Loucy (cell line): ENCODE measurements at regions not wholly inside any gene's neighbourhood (a gene's known extent, or its start where the extent isn't known, plus 50 kb on each side); places are given as distances from the start of the nearest gene placed in this dataset.
"Not testable (repeated sequence)": the region's sequence is repeated elsewhere in the genome, so short reads cannot be mapped to it uniquely, and the experiment has no call there.

Experiments
- H2AFZ ChIP-seq: fragments of 200-600 bp; sonication (generic); 2 replicates; pipeline ENCODE4 v1.6.0; 2016; ENCODE audit warnings: antibody characterized with exemption, mild to moderate bottlenecking, low read length, moderate library complexity
- H3F3A ChIP-seq: fragments of 200-600 bp; 2 replicates; pipeline ENCODE4 v1.6.0; 2016; ENCODE audit warnings: antibody characterized with exemption, low read depth, mild to moderate bottlenecking
- H3K27me3 ChIP-seq: fragments of 200-600 bp; sonication (generic); 2 replicates; pipeline ENCODE4 v1.6.1; 2014; ENCODE audit warnings: low read length, mild to moderate bottlenecking; ENCODE audit not compliant: insufficient read depth, poor library complexity, severe bottlenecking
- H3K36me3 ChIP-seq: fragments of 200-600 bp; sonication (generic); 2 replicates; pipeline ENCODE4 v1.6.1; 2016; ENCODE audit warnings: low read length; ENCODE audit not compliant: insufficient read depth
- H3K4me1 ChIP-seq: fragments of 200-600 bp; sonication (generic); 2 replicates; pipeline ENCODE4 v1.5.1; 2014; ENCODE audit warnings: low read length, mild to moderate bottlenecking; ENCODE audit not compliant: insufficient read depth, poor library complexity, severe bottlenecking
- H3K4me2 ChIP-seq: fragments of 200-600 bp; sonication (generic); 2 replicates; pipeline ENCODE4 v1.6.0; 2014; ENCODE audit warnings: antibody characterized with exemption, low read length, low read depth, mild to moderate bottlenecking; ENCODE audit not compliant: poor library complexity, severe bottlenecking
- H3K4me3 ChIP-seq: fragments of 200-600 bp; sonication (generic); 2 replicates; pipeline ENCODE4 v1.5.1; 2014; ENCODE audit warnings: low read length, mild to moderate bottlenecking, mixed read lengths; ENCODE audit not compliant: poor library complexity, severe bottlenecking
- H3K79me2 ChIP-seq: fragments of 200-600 bp; sonication (generic); 2 replicates; pipeline ENCODE4 v1.6.1; 2014; ENCODE audit warnings: low read length; ENCODE audit not compliant: insufficient read depth
- H3K9ac ChIP-seq: fragments of 200-600 bp; sonication (generic); 2 replicates; pipeline ENCODE4 v1.6.0; 2014; ENCODE audit warnings: mild to moderate bottlenecking, low read depth, low read length, moderate library complexity; ENCODE audit not compliant: poor library complexity, severe bottlenecking
- H3K9me2 ChIP-seq: fragments of 200-600 bp; sonication (generic); replicated peaks from 2 replicates; pipeline ENCODE4 v1.6.1; 2016; ENCODE audit warnings: low read depth, low read length, mixed read lengths
- H3K9me3 ChIP-seq: fragments of 200-600 bp; sonication (generic); 2 replicates; pipeline ENCODE4 v1.6.1; 2014; ENCODE audit warnings: mild to moderate bottlenecking, antibody characterized with exemption, low read length, low read depth; ENCODE audit not compliant: insufficient read depth
- H4K20me1 ChIP-seq: fragments of 200-600 bp; sonication (generic); 2 replicates; pipeline ENCODE4 v1.6.0; 2014; ENCODE audit warnings: antibody characterized with exemption, low read length, mild to moderate bottlenecking; ENCODE audit not compliant: insufficient read depth, poor library complexity, severe bottlenecking
- EZH2phosphoT487 ChIP-seq: fragments of 200-600 bp; IDR thresholded peaks from 2 replicates; pipeline ENCODE4 v1.6.1; 2018; ENCODE audit warnings: antibody characterized with exemption, mild to moderate bottlenecking, moderate library complexity, borderline replicate concordance
- TF ChIP-seq, protein P1 (sequence below): fragments of 200-600 bp; sonication (generic); conservative IDR thresholded peaks from 2 replicates; pipeline ENCODE4 v1.5.1; 2014; ENCODE audit warnings: mild to moderate bottlenecking, antibody characterized with exemption, low read length

DNA sequence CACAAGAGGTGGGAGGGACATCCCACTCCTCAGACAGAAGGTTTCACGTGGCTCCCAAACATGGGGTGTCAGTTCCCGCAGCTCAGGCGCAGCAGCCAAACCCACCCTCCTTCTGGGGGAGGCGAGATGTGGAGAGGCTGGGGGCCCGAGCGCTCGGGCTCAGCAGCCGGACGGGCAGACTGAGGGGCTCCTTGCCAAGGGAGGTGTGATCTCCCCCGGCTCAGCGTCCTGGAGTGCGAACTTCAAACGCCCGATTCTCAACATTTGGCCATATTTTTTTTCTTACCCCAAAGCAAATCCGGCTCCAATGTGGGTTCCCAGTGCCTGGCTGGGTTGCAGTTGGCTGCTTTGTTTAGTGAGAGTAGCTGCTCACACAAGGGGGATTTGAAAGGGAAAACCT lies 477.9 kb downstream of the MN1 start:
- Histone ChIP-seq H3K9ac (no peak overlapping the region), H3K4me1 (no peaks in the 10 kb centered on the region), H2AFZ (no peak overlapping the region), H3K9me2 (no peaks in the 10 kb centered on the region), H3K4me2 (no peak overlapping the region), H3K4me3 (no peak overlapping the region), H4K20me1 (no peaks in the 10 kb centered on the region), H3K27me3 (no peaks in the 10 kb centered on the region), H3K79me2 (no peaks in the 10 kb centered on the region), H3F3A (no peaks in the 10 kb centered on the region), H3K36me3 (no peaks in the 10 kb centered on the region), H3K9me3 (no peaks in the 10 kb centered on the region)
- TF ChIP-seq, protein P1, sequence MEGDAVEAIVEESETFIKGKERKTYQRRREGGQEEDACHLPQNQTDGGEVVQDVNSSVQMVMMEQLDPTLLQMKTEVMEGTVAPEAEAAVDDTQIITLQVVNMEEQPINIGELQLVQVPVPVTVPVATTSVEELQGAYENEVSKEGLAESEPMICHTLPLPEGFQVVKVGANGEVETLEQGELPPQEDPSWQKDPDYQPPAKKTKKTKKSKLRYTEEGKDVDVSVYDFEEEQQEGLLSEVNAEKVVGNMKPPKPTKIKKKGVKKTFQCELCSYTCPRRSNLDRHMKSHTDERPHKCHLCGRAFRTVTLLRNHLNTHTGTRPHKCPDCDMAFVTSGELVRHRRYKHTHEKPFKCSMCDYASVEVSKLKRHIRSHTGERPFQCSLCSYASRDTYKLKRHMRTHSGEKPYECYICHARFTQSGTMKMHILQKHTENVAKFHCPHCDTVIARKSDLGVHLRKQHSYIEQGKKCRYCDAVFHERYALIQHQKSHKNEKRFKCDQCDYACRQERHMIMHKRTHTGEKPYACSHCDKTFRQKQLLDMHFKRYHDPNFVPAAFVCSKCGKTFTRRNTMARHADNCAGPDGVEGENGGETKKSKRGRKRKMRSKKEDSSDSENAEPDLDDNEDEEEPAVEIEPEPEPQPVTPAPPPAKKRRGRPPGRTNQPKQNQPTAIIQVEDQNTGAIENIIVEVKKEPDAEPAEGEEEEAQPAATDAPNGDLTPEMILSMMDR, result no peak
- no peak for TF ChIP-seq EZH2phosphoT487

DNA sequence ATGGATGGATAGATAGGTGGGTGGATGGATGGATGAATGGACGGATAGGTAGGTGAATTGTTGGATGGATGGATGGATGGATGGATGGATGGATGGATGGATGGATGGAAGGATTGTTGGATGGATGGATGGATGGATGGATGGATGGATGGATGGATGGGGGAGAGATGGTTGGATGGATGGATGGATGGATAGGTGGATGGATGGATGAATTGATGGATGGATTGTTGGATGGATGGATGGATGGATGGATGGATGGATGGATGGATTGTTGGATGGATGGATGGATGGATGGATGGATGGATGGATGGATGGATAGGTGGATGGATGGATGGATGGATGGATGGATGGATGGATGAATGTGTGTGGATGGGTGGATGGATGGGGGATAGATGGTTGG lies 476.6 kb downstream of the MN1 start:
- H4K20me1 ChIP-seq, H3K79me2 ChIP-seq, H3K9ac ChIP-seq, H3K4me1 ChIP-seq, H3K4me2 ChIP-seq, H3K9me2 ChIP-seq, H3F3A ChIP-seq, H3K36me3 ChIP-seq, H3K4me3 ChIP-seq, H2AFZ ChIP-seq, H3K27me3 ChIP-seq, H3K9me3 ChIP-seq: not testable (repeated sequence)

DNA sequence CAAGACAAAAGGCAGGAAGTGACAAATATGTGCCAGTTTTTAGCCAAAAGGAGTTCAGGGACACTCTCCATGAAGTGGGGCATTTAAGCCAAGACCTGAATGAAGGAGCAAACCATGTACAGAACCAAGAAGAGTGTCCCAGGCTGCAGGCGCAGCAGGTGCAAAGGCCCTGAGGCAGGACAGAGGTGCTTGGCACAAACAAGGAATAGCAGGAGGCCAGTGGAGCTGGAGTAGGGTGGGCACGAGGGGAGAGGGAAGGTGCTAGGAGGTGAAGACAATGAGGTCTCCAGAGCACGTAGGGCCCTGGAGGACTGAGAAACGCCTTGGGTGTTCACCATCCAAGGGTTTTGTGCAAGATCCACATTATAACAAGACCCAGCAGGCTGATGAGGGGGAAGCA lies 474.1 kb downstream of the MN1 start:
- no peak overlapping the region for H3K4me3 ChIP-seq
- no peaks in the 10 kb centered on the region for H3K79me2 ChIP-seq
- TF ChIP-seq, protein P1, result no peak
- TF ChIP-seq EZH2phosphoT487, result no peak
- H3K4me2 ChIP-seq, result no peak overlapping the region
- H3K36me3 ChIP-seq, result no peaks in the 10 kb centered on the region
- H3K9ac ChIP-seq, result no peak overlapping the region
- no peaks in the 10 kb centered on the region for H3K4me1 ChIP-seq
- no peaks in the 10 kb centered on the region for H3F3A ChIP-seq
- no peaks in the 10 kb centered on the region for H4K20me1 ChIP-seq
- no peak overlapping the region for H2AFZ ChIP-seq
- H3K9me3 ChIP-seq, result no peaks in the 10 kb centered on the region
- H3K9me2 ChIP-seq, result no peaks in the 10 kb centered on the region
- no peaks in the 10 kb centered on the region for H3K27me3 ChIP-seq

DNA sequence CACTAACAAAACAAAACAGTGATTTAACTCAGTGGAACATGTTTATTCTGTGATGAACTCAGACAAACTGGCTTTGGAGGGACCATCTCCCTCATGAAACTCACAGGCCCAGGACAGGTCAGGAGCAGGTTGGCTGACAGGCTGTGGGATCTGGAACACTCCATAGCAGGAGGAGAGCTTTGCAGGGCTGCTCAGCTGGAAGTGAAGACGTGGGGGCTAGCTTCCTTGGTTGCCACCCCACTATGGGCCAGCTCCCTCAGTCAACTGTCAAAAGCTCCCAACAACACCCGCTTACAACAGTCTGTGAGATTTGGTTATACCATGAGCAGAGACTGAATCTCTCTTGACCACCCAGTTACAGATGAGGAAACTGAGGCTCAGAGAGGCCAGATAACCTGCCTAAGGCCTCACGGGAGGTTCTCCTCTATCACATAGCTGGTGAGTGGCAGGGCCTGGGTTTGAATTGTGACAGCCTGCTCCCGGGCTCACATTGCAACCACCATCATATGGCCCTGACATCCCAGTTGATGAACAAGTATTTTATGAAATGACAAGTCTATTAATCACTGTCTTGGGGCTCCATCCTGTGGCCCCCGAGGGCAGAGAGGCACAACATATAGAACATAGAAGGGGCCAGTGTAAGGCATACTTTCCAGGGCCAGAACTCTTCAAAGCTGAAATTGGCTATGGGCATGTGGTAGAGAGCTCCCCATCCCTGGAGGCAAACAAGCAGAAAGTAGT lies 473.4 kb downstream of the MN1 start:
- H3K27me3 ChIP-seq, result no peaks in the 10 kb centered on the region
- H3F3A ChIP-seq, result no peaks in the 10 kb centered on the region
- no peaks in the 10 kb centered on the region for H4K20me1 ChIP-seq
- no peaks in the 10 kb centered on the region for H3K9me2 ChIP-seq
- no peak overlapping the region for H2AFZ ChIP-seq
- H3K4me2 ChIP-seq, result no peak overlapping the region
- H3K9ac ChIP-seq, result no peak overlapping the region
- TF ChIP-seq EZH2phosphoT487, result no peak
- TF ChIP-seq, protein P1, result no peak
- no peak overlapping the region for H3K4me3 ChIP-seq
- H3K79me2 ChIP-seq, result no peaks in the 10 kb centered on the region
- H3K9me3 ChIP-seq, result no peaks in the 10 kb centered on the region
- no peaks in the 10 kb centered on the region for H3K36me3 ChIP-seq
- no peaks in the 10 kb centered on the region for H3K4me1 ChIP-seq
